K562 (cell line): ENCODE measurements at regions not wholly inside any gene's neighbourhood (a gene's known extent, or its start where the extent isn't known, plus 50 kb on each side); places are given as distances from the start of the nearest gene placed in this dataset.

Experiments used
- ATAC-seq: fragments of 200-7000 bp; cut with Tn5 transposase; 3 replicates; pipeline ENCODE4 v1.9.1; 2020; ENCODE audit warnings: moderate library complexity
- BruUV-seq: library from RNA; stranded (reverse); fragments of 400-500 nt; replicated peaks from 2 replicates; lab custom pipeline; 2021; lab: Mats Ljungman, UMichigan
- CTCF ChIA-PET: fragments of 300-600 bp; formaldehyde crosslinking; extraction: SDS; loops from one replicate; lab custom pipeline; 2021; ENCODE audit warnings: low intra/inter-chr PET ratio; lab: Yijun Ruan, JAX
- POLR2A ChIA-PET: fragments of 300-600, 350-650 bp; sonication (Branson Sonifier 250); formaldehyde crosslinking; extraction: SDS; loops from one replicate; lab custom pipeline; 2021; ENCODE audit warnings: antibody characterized with exemption, inconsistent platforms; lab: Yijun Ruan, JAX
- DNase-seq, 4 experiments: peaks; one replicate each; pipeline versions ENCODE4 v3.0.0 to v3.0.0-alpha.2; 2011 to 2018; ENCODE audit warnings: low spot score in 3 of 4, mixed read lengths in 3 of 4; ENCODE audit errors: extremely low read depth in 1 of 4
- FAIRE-seq: peaks from 2 replicates; lab custom pipeline; 2011; peaks lifted over from hg19 to GRCh38; lab: Jason Lieb, UNC
- H2AFZ ChIP-seq: 2 replicates; pipeline ENCODE4 v1.6.0; 2011; ENCODE audit warnings: low read depth, low read length, control low read depth, inconsistent platforms
- H3K27ac ChIP-seq: fragments of 200-600 bp; 3 replicates; pipeline ENCODE4 v1.8.0; 2011; ENCODE audit warnings: low read depth, mild to moderate bottlenecking, control low read depth, inconsistent platforms, low read length, moderate library complexity, mixed read lengths; ENCODE audit errors: extremely low read depth
- H3K27me3 ChIP-seq, 2 experiments: fragments of 300-600 bp in 1 of 2; 2 replicates in 1 of 2; 3 replicates in 1 of 2; pipeline versions ENCODE4 v1.6.0 to v1.8.0; 2011; ENCODE audit warnings: inconsistent platforms in 2 of 2, low read length in 2 of 2, mild to moderate bottlenecking in 1 of 2, mixed read lengths in 1 of 2, moderate library complexity in 1 of 2; ENCODE audit not compliant: control insufficient read depth in 2 of 2, insufficient read depth in 2 of 2
- H3K36me3 ChIP-seq: fragments of 300-600 bp; 3 replicates; pipeline ENCODE4 v1.8.0; 2011; ENCODE audit warnings: mild to moderate bottlenecking, low read length, inconsistent platforms; ENCODE audit not compliant: control insufficient read depth, insufficient read depth
- H3K4me1 ChIP-seq, 2 experiments: fragments of 200-600 bp in 1 of 2; replicated peaks in 1 of 2; 2 replicates in 1 of 2; 3 replicates in 1 of 2; pipeline versions ENCODE4 v1.5.1 to v1.8.0; 2011; ENCODE audit warnings: inconsistent platforms in 2 of 2, low read length in 2 of 2, mild to moderate bottlenecking in 1 of 2, mixed read lengths in 1 of 2, moderate library complexity in 1 of 2; ENCODE audit not compliant: control insufficient read depth in 2 of 2, insufficient read depth in 2 of 2
- H3K4me2 ChIP-seq: 2 replicates; pipeline ENCODE4 v1.6.1; 2011; ENCODE audit warnings: low read length, control low read depth, inconsistent platforms, mixed read lengths; ENCODE audit not compliant: insufficient read depth
- H3K4me3 ChIP-seq: fragments of 200-600 bp; sonication (generic), shearing (Covaris generic); 2 replicates; pipeline ENCODE4 v1.5.1; 2016; ENCODE audit warnings: control low read depth, inconsistent platforms
- H3K79me2 ChIP-seq: fragments of 200-600 bp; 3 replicates; pipeline ENCODE4 v1.8.0; 2011; ENCODE audit warnings: low read length, inconsistent platforms; ENCODE audit not compliant: control insufficient read depth, insufficient read depth
- H3K9ac ChIP-seq, 2 experiments: 2 replicates each; pipeline versions ENCODE4 v1.6.0 to v1.6.1; 2011; ENCODE audit warnings: low read depth in 2 of 2, low read length in 2 of 2, control low read depth in 1 of 2, inconsistent platforms in 1 of 2, mild to moderate bottlenecking in 1 of 2, mixed read lengths in 1 of 2; ENCODE audit not compliant: insufficient read depth in 1 of 2
- H3K9me1 ChIP-seq: one replicate; pipeline ENCODE4 v1.6.0; 2011; ENCODE audit warnings: inconsistent platforms, mild to moderate bottlenecking, low read length, moderate library complexity; ENCODE audit not compliant: control insufficient read depth, insufficient read depth
- H3K9me3 ChIP-seq: replicated peaks from 2 replicates; pipeline ENCODE4 v1.5.1; 2011; ENCODE audit warnings: low read depth, low read length, inconsistent platforms; ENCODE audit not compliant: control insufficient read depth, insufficient read depth
- H4K20me1 ChIP-seq: replicated peaks from 2 replicates; pipeline ENCODE4 v1.6.1; 2011; ENCODE audit warnings: low read length, inconsistent platforms, mixed read lengths; ENCODE audit not compliant: control insufficient read depth, insufficient read depth
- ARID1B ChIP-seq: fragments of 450-650 bp; IDR thresholded peaks from 2 replicates; pipeline ENCODE4 v1.6.1; 2016; ENCODE audit warnings: antibody characterized with exemption, mild to moderate bottlenecking, inconsistent platforms
- CBX5 ChIP-seq: IDR thresholded peaks from 2 replicates; pipeline ENCODE4 v1.6.1; 2014; ENCODE audit warnings: low read depth, borderline replicate concordance
- E2F4 ChIP-seq: sonication (generic); formaldehyde crosslinking; IDR thresholded peaks from 2 replicates; pipeline ENCODE4 v1.8.0; 2022; ENCODE audit warnings: mild to moderate bottlenecking, low read depth, missing genetic modification reagents
- MXI1 ChIP-seq: IDR thresholded peaks from 2 replicates; pipeline ENCODE4 v1.6.1; 2011; ENCODE audit warnings: low read depth, mild to moderate bottlenecking, improper control_type of control experiment, low read length
- NFE2 ChIP-seq: IDR thresholded peaks from 2 replicates; pipeline ENCODE4 v1.6.1; 2014; ENCODE audit warnings: antibody characterized with exemption, low read depth
- ZC3H8 ChIP-seq: fragments of 450-650 bp; IDR thresholded peaks from 2 replicates; pipeline ENCODE4 v1.6.1; 2017
- ZNF57 ChIP-seq: fragments of 450-650 bp; formaldehyde crosslinking; IDR thresholded peaks from 2 replicates; pipeline ENCODE4 v1.4.0; 2020; ENCODE audit warnings: mild to moderate bottlenecking, moderate library complexity
- WGBS: fragments of 100-300 bp; shearing (Covaris generic); methylation state at CpG from one replicate; pipeline ENCODE4 v1.1.6; 2016; ENCODE audit warnings: low coverage, mixed read lengths; ENCODE audit not compliant: insufficient coverage; ENCODE audit errors: missing lambda C conversion rate; 5-methylcytosine and 5-hydroxymethylcytosine counted together
- in situ Hi-C: fragments of 300-500 bp; cut with MboI; formaldehyde crosslinking; loops from 4 replicates; pipeline ENCODE4 v1.15.0; 2018; ENCODE audit warnings: inconsistent platforms, mixed read lengths
- intact Hi-C: fragments of 100-400 bp; cut with micrococcal nuclease; formaldehyde crosslinking; loops from 2 replicates; pipeline ENCODE4 v1.14.2; 2022
- TF ChIP-seq, protein P1 (sequence below): fragments of 450-650 bp; IDR thresholded peaks from 2 replicates; pipeline ENCODE4 v1.6.1; 2016

GRCh38 chr1:229079016-229079595, 191.8 kb upstream of the RAB4A start:
- DNase-seq (no peak), FAIRE-seq (no peak), ATAC-seq (no peak)
- no peak overlapping the region for H3K9ac ChIP-seq
- H3K4me3 ChIP-seq = no peak overlapping the region
- ChIA-PET CTCF (no interaction called here), POLR2A (no interaction called here)
- H3K27ac ChIP-seq = no peak overlapping the region
- H3K9me3 ChIP-seq = no peaks in the 10 kb centered on the region
- intact Hi-C loops (no loop called here), in situ Hi-C loops (no loop called here)
- 0% methylated on average over 2 of the region's 2 CpGs for WGBS
- TF ChIP-seq ZNF57 (CRISPR knock-in tag) (no peak), E2F4 (no peak), NFE2 (no peak), ARID1B (no peak), ZC3H8 (no peak), CBX5 (no peak), MXI1 (no peak)
- TF ChIP-seq, protein P1, sequence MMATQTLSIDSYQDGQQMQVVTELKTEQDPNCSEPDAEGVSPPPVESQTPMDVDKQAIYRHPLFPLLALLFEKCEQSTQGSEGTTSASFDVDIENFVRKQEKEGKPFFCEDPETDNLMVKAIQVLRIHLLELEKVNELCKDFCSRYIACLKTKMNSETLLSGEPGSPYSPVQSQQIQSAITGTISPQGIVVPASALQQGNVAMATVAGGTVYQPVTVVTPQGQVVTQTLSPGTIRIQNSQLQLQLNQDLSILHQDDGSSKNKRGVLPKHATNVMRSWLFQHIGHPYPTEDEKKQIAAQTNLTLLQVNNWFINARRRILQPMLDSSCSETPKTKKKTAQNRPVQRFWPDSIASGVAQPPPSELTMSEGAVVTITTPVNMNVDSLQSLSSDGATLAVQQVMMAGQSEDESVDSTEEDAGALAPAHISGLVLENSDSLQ = no peak
- no peak overlapping the region for H2AFZ ChIP-seq
- BruUV-seq = no TSS peak
- no peaks in the 10 kb centered on the region for H3K79me2 ChIP-seq
- H4K20me1 ChIP-seq = no peaks in the 10 kb centered on the region
- H3K36me3 ChIP-seq = no peaks in the 10 kb centered on the region
- H3K4me2 ChIP-seq = no peak overlapping the region
- no peaks in the 10 kb centered on the region for H3K4me1 ChIP-seq
- peaks cover 5 to 12% of the 10 kb centered on the region in 2 experiments; a peak in 3 of 5 replicates for H3K27me3 ChIP-seq
- no peaks in the 10 kb centered on the region for H3K9me1 ChIP-seq
